ENCODE measurements at regions not wholly inside any gene's neighbourhood (a gene's known extent, or its start where the extent isn't known, plus 50 kb on each side); places are given as distances from the start of the nearest gene placed in this dataset.

- TF ChIP-seq CTCF (IDR thresholded peaks at IDR 0.05) (no peak), POLR2A (IDR thresholded peaks at IDR 0.05) (no peak)
These were observed 139.6 kb downstream of the TTC32 start for GRCh38 chr2:19762142-19762541.

Measured in right lobe of liver (tissue), 4 donors.